Fibroblast of lung (primary cell): ENCODE measurements at regions not wholly inside any gene's neighbourhood (a gene's known extent, or its start where the extent isn't known, plus 50 kb on each side); places are given as distances from the start of the nearest gene placed in this dataset.

Source experiments
- DNase-seq, 2 donors: peaks; one replicate each; pipeline versions ENCODE4 v3.0.0 to v3.0.0-alpha.2; 2010; ENCODE audit warnings: low read depth in 2 of 2
- H2AFZ ChIP-seq: 2 replicates; pipeline ENCODE4 v1.5.1; 2012; ENCODE audit warnings: low read length, control low read depth, inconsistent platforms
- H3K27ac ChIP-seq: 2 replicates; pipeline ENCODE4 v1.5.1; 2011; ENCODE audit warnings: low read length, control low read depth; ENCODE audit not compliant: insufficient read depth
- H3K27me3 ChIP-seq: 2 replicates; pipeline ENCODE4 v1.5.1; 2011; ENCODE audit warnings: mild to moderate bottlenecking, low read length; ENCODE audit not compliant: control insufficient read depth, insufficient read depth
- H3K36me3 ChIP-seq: 2 replicates; pipeline ENCODE4 v1.5.1; 2011; ENCODE audit warnings: low read length; ENCODE audit not compliant: control insufficient read depth, insufficient read depth
- H3K4me1 ChIP-seq: 2 replicates; pipeline ENCODE4 v1.5.1; 2011; ENCODE audit warnings: low read length; ENCODE audit not compliant: control insufficient read depth, insufficient read depth; ENCODE audit errors: extremely low read depth
- H3K4me2 ChIP-seq: 2 replicates; pipeline ENCODE4 v1.5.1; 2011; ENCODE audit warnings: low read length, control low read depth; ENCODE audit not compliant: insufficient read depth; ENCODE audit errors: extremely low read depth
- H3K4me3 ChIP-seq, 4 experiments: fragments of 200-600 bp in 1 of 4; sonication (generic) in 1 of 4; replicated peaks in 1 of 4; 2 replicates each; pipeline ENCODE4 v1.5.1; 2011 to 2016; ENCODE audit warnings: low read length in 4 of 4, low read depth in 3 of 4, mild to moderate bottlenecking in 3 of 4, control low read depth in 2 of 4, inconsistent platforms in 1 of 4, mixed read lengths in 1 of 4; ENCODE audit not compliant: insufficient read depth in 1 of 4; ENCODE audit errors: control extremely low read depth in 1 of 4
- H3K79me2 ChIP-seq: 2 replicates; pipeline ENCODE4 v1.5.1; 2012; ENCODE audit warnings: mild to moderate bottlenecking, low read length, inconsistent platforms; ENCODE audit not compliant: control insufficient read depth, insufficient read depth
- H3K9ac ChIP-seq: 2 replicates; pipeline ENCODE4 v1.5.1; 2011; ENCODE audit warnings: mild to moderate bottlenecking, low read length, control low read depth; ENCODE audit not compliant: insufficient read depth
- H3K9me3 ChIP-seq: 2 replicates; pipeline ENCODE4 v1.5.1; 2012; ENCODE audit warnings: low read depth, low read length; ENCODE audit not compliant: control insufficient read depth, insufficient read depth
- H4K20me1 ChIP-seq: 2 replicates; pipeline ENCODE4 v1.5.1; 2011; ENCODE audit warnings: low read length; ENCODE audit not compliant: control insufficient read depth, insufficient read depth; ENCODE audit errors: extremely low read depth
- EZH2 ChIP-seq: IDR thresholded peaks from 2 replicates; pipeline ENCODE4 v1.5.1; 2012; ENCODE audit warnings: low read length, control low read depth, mild to moderate bottlenecking; ENCODE audit errors: missing control alignments
- TF ChIP-seq, protein P1 (sequence below), 2 donors: IDR thresholded peaks in 1 of 2; conservative IDR thresholded peaks in 1 of 2; 1 replicate in 1 of 2; 2 replicates in 1 of 2; pipeline ENCODE4 v1.5.1; 2011 to 2012; ENCODE audit warnings: low read length in 2 of 2, control low read depth in 1 of 2, inconsistent platforms in 1 of 2, low read depth in 1 of 2, mild to moderate bottlenecking in 1 of 2

DNA sequence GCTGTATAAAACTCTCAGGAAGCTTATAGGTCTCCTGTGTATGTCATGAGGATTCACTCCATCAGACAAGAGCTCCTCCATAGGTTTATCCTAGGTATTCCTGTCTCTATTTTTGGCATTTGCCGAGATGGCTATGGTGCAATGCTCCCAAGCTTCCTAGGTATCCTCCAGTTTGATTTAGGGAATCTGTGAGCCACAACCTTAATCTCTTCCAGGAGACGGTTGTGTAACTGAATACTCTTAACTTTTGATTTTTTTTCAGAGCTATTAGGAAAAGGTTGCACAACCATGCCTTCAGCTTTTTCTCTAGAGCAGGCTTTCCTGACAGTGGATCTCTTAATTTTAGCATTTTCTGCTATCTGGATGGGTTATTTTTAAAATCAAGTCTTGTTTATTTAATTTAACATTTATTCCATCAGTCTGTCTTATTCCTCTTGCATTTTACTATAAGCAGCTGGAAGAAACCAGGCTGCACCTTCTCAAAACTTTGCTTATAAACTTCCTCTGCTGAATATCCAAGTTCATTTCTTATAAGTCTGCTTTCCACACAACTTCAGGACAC, 69.4 kb upstream of the BACE2 start:
- H3K4me1 ChIP-seq, result no peaks in the 10 kb centered on the region
- no peak for TF ChIP-seq EZH2
- DNase-seq, result no peak
- no peaks in the 10 kb centered on the region for H4K20me1 ChIP-seq
- no peak overlapping the region for H2AFZ ChIP-seq
- no peaks in the 10 kb centered on the region for H3K36me3 ChIP-seq
- H3K9me3 ChIP-seq, result no peaks in the 10 kb centered on the region
- H3K27me3 ChIP-seq, result no peaks in the 10 kb centered on the region
- H3K4me3 ChIP-seq, result no peak overlapping the region
- no peaks in the 10 kb centered on the region for H3K79me2 ChIP-seq
- H3K9ac ChIP-seq, result no peak overlapping the region
- H3K27ac ChIP-seq, result no peak overlapping the region
- no peak overlapping the region for H3K4me2 ChIP-seq

DNA sequence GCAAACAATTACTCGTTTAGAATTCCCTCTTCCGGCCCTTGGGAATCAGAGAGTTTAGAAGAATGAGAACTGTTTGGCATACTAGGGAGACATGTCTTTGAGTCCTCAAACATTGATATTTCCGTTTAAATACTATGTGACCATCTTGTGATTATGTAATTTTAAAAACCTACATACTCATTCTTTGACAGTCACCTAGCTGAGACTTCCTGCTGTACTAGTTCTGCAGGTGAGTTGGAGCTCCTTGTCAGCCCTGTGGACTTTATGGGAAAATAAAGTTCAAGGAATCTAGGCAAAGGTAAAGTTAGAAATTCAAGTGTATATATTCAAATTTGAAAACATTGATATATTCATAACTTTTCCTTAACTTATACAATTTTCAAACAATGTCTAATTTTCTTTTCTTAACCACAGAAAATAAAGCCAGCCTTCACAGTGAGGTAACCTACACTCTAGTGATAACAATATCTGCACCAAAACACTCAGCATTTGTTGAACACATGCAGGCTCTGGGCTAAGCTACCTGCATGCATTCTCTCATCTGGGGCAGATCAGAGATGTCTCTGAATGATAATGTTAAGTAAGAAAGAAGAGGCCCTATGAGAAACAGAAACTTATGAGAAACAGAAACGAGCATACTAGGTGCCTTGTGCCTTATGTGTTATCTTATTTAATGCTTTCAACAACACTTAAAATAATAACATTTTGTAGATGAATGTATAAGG, 67.0 kb upstream of the BACE2 start:
- no peaks in the 10 kb centered on the region for H3K9me3 ChIP-seq
- no peaks in the 10 kb centered on the region for H3K4me1 ChIP-seq
- no peak overlapping the region for H2AFZ ChIP-seq
- no peaks in the 10 kb centered on the region for H4K20me1 ChIP-seq
- H3K36me3 ChIP-seq, result no peaks in the 10 kb centered on the region
- H3K27me3 ChIP-seq, result no peaks in the 10 kb centered on the region
- H3K9ac ChIP-seq, result no peak overlapping the region
- no peak overlapping the region for H3K4me3 ChIP-seq
- TF ChIP-seq EZH2, result no peak
- TF ChIP-seq, protein P1, sequence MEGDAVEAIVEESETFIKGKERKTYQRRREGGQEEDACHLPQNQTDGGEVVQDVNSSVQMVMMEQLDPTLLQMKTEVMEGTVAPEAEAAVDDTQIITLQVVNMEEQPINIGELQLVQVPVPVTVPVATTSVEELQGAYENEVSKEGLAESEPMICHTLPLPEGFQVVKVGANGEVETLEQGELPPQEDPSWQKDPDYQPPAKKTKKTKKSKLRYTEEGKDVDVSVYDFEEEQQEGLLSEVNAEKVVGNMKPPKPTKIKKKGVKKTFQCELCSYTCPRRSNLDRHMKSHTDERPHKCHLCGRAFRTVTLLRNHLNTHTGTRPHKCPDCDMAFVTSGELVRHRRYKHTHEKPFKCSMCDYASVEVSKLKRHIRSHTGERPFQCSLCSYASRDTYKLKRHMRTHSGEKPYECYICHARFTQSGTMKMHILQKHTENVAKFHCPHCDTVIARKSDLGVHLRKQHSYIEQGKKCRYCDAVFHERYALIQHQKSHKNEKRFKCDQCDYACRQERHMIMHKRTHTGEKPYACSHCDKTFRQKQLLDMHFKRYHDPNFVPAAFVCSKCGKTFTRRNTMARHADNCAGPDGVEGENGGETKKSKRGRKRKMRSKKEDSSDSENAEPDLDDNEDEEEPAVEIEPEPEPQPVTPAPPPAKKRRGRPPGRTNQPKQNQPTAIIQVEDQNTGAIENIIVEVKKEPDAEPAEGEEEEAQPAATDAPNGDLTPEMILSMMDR (conservative IDR thresholded peaks at IDR 0.05 in 1 of 2, IDR thresholded peaks at IDR 0.05 in 1 of 2; ENCODE audit: low read depth in 1 of 2, low read length in 2 of 2), result no peak
- no peak for DNase-seq
- no peak overlapping the region for H3K27ac ChIP-seq
- no peak overlapping the region for H3K4me2 ChIP-seq
- no peaks in the 10 kb centered on the region for H3K79me2 ChIP-seq

DNA sequence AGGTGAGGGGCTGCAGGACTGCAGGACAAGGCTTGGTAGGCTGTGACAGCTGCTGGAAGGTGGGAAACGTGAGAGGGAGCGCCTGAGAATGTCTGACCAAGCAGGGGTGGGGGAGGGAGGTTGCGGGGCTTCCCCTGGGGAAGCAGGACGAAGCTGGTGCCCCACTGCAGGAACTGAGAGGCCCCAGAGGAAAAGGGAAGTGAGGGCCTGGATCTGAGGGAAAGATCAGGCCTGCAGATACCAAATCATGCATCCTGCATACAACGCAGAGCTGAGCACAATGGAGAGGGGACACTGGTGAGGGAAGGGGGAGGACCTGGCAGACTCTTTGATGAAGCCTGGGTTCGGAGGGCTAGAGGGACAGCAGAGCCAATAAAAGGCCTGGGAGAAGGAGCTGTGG, 65.7 kb upstream of the BACE2 start:
- no peak for DNase-seq
- H2AFZ ChIP-seq, result no peak overlapping the region
- TF ChIP-seq, protein P1 (conservative IDR thresholded peaks at IDR 0.05 in 1 of 2, IDR thresholded peaks at IDR 0.05 in 1 of 2; ENCODE audit: low read depth in 1 of 2, low read length in 2 of 2), result no peak
- TF ChIP-seq EZH2, result no peak
- H3K27ac ChIP-seq, result no peak overlapping the region
- no peaks in the 10 kb centered on the region for H3K36me3 ChIP-seq
- no peaks in the 10 kb centered on the region for H3K27me3 ChIP-seq
- H3K4me2 ChIP-seq, result no peak overlapping the region
- H3K9ac ChIP-seq, result no peak overlapping the region
- no peaks in the 10 kb centered on the region for H3K79me2 ChIP-seq
- H3K4me1 ChIP-seq, result no peaks in the 10 kb centered on the region
- no peaks in the 10 kb centered on the region for H4K20me1 ChIP-seq
- no peak overlapping the region for H3K4me3 ChIP-seq
- H3K9me3 ChIP-seq, result no peaks in the 10 kb centered on the region
